PFSK-1 (cell line): ENCODE measurements at regions not wholly inside any gene's neighbourhood (a gene's known extent, or its start where the extent isn't known, plus 50 kb on each side); places are given as distances from the start of the nearest gene placed in this dataset.

Experiments used
- FOXP2 ChIP-seq: optimal IDR thresholded peaks from 2 replicates; pipeline ENCODE3; 2011; ENCODE audit warnings: borderline replicate concordance, control low read depth, inconsistent platforms; ENCODE audit not compliant: insufficient read depth; ENCODE audit errors: extremely low read length, extremely low read depth
- POLR2AphosphoS5 ChIP-seq: IDR thresholded peaks from 2 replicates; pipeline ENCODE4 v1.6.1; 2012; ENCODE audit warnings: low read depth, mild to moderate bottlenecking, control low read depth, low read length, moderate library complexity
- REST ChIP-seq, 2 experiments: IDR thresholded peaks; 2 replicates each; pipeline versions ENCODE4 v1.6.1 to v1.8.0; 2011 to 2012; ENCODE audit warnings: low read depth in 2 of 2, low read length in 2 of 2, control low read depth in 1 of 2, inconsistent platforms in 1 of 2, mild to moderate bottlenecking in 1 of 2, moderate library complexity in 1 of 2; ENCODE audit not compliant: insufficient read depth in 1 of 2
- SIN3A ChIP-seq: IDR thresholded peaks from 2 replicates; pipeline ENCODE4 v1.6.1; 2012; ENCODE audit warnings: mild to moderate bottlenecking, low read length, moderate library complexity, borderline replicate concordance; ENCODE audit not compliant: insufficient read depth
- TAF1 ChIP-seq: IDR thresholded peaks from 2 replicates; pipeline ENCODE4 v1.6.1; 2012; ENCODE audit warnings: low read length, control low read depth, borderline replicate concordance; ENCODE audit not compliant: insufficient read depth

- TF ChIP-seq REST (IDR thresholded peaks at IDR 0.05; ENCODE audit: insufficient read depth in 1 of 2, low read depth in 2 of 2, low read length in 2 of 2) (no peak), SIN3A (no peak), TAF1 (no peak), POLR2AphosphoS5 (no peak), FOXP2 (no peak)
These were observed 847.2 kb downstream of the PLOD2 start for GRCh38 chr3:145313751-145314150.
